NB4 (cell line): ENCODE measurements at regions not wholly inside any gene's neighbourhood (a gene's known extent, or its start where the extent isn't known, plus 50 kb on each side); places are given as distances from the start of the nearest gene placed in this dataset.

Experiments
- CTCF ChIP-seq: IDR thresholded peaks from one replicate; pipeline ENCODE4 v1.5.1; 2012; ENCODE audit warnings: low read depth, low read length
- MYC ChIP-seq: IDR thresholded peaks from 2 replicates; pipeline ENCODE4 v1.6.1; 2011; ENCODE audit warnings: low read depth, low read length
- POLR2A ChIP-seq: IDR thresholded peaks from 2 replicates; pipeline ENCODE4 v1.6.1; 2011; ENCODE audit warnings: mild to moderate bottlenecking; ENCODE audit not compliant: insufficient read length; ENCODE audit errors: extremely low read depth

- TF ChIP-seq CTCF (no peak), POLR2A (no peak), MYC (no peak)
Observed at GRCh38 chr18:73733806-73734314, 413.8 kb downstream of the FBXO15 start.
